ENCODE measurements at regions not wholly inside any gene's neighbourhood (a gene's known extent, or its start where the extent isn't known, plus 50 kb on each side); places are given as distances from the start of the nearest gene placed in this dataset.

- TF ChIP-seq CTCF (IDR thresholded peaks at IDR 0.05; ENCODE audit: insufficient read depth, low read length, poor library complexity, severe bottlenecking) (no peak), EZH2phosphoT487 (conservative IDR thresholded peaks at IDR 0.05; ENCODE audit: low read length) (no peak)
Measured at GRCh38 chr7:51778121-51778520, 461.5 kb upstream of the COBL start.
